SK-N-MC (cell line): ENCODE measurements at regions not wholly inside any gene's neighbourhood (a gene's known extent, or its start where the extent isn't known, plus 50 kb on each side); places are given as distances from the start of the nearest gene placed in this dataset.

Experiments
- EZH2 ChIP-seq: fragments of 200-600 bp; sonication (generic); IDR thresholded peaks from one replicate; pipeline ENCODE4 v1.6.1; 2017; ENCODE audit warnings: antibody characterized with exemption
- FOXP2 ChIP-seq: optimal IDR thresholded peaks from 2 replicates; pipeline ENCODE3; 2011; ENCODE audit warnings: mild to moderate bottlenecking, moderate library complexity; ENCODE audit not compliant: insufficient read depth; ENCODE audit errors: extremely low read length, control extremely low read depth

DNA sequence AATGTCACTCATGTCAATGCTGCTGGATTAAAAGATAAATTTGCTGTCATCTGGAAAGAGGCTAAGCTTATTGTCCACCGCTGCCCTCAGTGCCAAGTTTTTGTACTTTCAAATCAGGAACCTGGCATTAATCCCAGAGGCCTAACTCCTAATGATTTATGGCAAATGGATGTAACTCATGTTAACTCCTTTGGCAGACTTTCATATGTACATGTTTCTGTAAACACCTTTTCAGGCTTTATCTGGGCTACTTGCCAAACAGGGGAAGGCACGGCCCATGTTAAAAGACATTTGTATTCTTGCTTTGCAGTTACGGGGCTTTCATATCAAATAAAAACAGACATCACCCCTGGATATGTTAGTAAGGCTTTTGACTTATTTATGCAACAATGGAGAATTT, 608.0 kb upstream of the ACO1 start:
- TF ChIP-seq FOXP2 (no peak), EZH2 (no peak)
